Nephron (organoid): ENCODE measurements at regions not wholly inside any gene's neighbourhood (a gene's known extent, or its start where the extent isn't known, plus 50 kb on each side); places are given as distances from the start of the nearest gene placed in this dataset.
A peak's percentile ranks its signal among the peaks of the same experiment; 100 is the strongest.
"Not testable (repeated sequence)": the region's sequence is repeated elsewhere in the genome, so short reads cannot be mapped to it uniquely, and the experiment has no call there.

Experiments used
- H3K27ac Mint-ChIP-seq, 3 experiments: 2 replicates each; pipeline ENCODE4 v1.8.0; 2020; ENCODE audit warnings: mixed read lengths in 3 of 3, mild to moderate bottlenecking in 2 of 3, moderate library complexity in 1 of 3
- H3K27me3 Mint-ChIP-seq: 2 replicates; pipeline ENCODE4 v1.8.0; 2021; ENCODE audit warnings: low read depth, mild to moderate bottlenecking, moderate library complexity, mixed read lengths
- H3K36me3 Mint-ChIP-seq: 2 replicates; pipeline ENCODE4 v1.8.0; 2020; ENCODE audit warnings: low read depth, mixed read lengths
- H3K4me1 Mint-ChIP-seq: 2 replicates; pipeline ENCODE4 v1.8.0; 2020; ENCODE audit warnings: mixed read lengths
- H3K4me3 Mint-ChIP-seq, 3 experiments: 2 replicates each; pipeline ENCODE4 v1.8.0; 2020; ENCODE audit warnings: mild to moderate bottlenecking in 3 of 3, mixed read lengths in 3 of 3, moderate library complexity in 2 of 3
- H3K9me3 Mint-ChIP-seq: 2 replicates; pipeline ENCODE4 v1.8.0; 2020; ENCODE audit warnings: mixed read lengths
- TF ChIP-seq, protein P1 (sequence below), 3 experiments: fragments of 200-600 bp; sonication (generic); IDR thresholded peaks; one replicate each; pipeline ENCODE4 v1.5.0; 2021; ENCODE audit warnings: antibody characterized with exemption in 3 of 3; ENCODE audit not compliant: unreplicated experiment in 3 of 3

DNA sequence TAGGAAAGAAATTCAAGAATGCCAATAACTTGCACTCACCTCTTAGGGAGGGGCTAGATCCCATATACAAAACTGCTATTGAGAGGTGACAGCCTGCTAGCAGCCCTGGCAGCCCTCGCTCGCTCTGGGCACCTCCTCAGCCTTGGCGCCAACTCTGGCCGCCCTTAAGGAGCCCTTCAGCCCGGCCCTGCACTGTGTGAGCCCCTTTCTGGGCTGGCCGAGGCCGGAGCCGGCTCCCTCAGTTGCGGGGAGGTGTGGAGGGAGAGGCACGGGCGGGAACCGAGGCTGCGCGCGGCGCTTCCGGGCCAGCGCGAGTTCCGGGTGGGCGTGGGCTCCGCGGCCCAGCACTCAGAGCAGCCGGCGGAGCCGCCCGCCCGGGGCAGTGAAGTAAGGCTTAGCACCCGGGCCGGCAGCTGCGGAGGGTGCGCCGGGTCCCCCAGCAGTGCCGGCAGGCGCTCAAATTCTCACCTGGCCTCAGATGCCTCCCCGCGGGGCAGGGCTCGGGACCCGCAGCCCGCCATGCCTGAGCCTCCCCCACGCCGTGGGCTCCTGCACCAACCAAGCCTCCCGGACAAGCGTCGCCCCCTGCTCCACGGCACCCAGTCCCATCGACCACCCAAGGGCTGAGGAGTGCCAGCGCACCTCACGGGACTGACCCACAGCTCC lies 329.9 kb downstream of the FAM181B start:
- TF ChIP-seq, protein P1, sequence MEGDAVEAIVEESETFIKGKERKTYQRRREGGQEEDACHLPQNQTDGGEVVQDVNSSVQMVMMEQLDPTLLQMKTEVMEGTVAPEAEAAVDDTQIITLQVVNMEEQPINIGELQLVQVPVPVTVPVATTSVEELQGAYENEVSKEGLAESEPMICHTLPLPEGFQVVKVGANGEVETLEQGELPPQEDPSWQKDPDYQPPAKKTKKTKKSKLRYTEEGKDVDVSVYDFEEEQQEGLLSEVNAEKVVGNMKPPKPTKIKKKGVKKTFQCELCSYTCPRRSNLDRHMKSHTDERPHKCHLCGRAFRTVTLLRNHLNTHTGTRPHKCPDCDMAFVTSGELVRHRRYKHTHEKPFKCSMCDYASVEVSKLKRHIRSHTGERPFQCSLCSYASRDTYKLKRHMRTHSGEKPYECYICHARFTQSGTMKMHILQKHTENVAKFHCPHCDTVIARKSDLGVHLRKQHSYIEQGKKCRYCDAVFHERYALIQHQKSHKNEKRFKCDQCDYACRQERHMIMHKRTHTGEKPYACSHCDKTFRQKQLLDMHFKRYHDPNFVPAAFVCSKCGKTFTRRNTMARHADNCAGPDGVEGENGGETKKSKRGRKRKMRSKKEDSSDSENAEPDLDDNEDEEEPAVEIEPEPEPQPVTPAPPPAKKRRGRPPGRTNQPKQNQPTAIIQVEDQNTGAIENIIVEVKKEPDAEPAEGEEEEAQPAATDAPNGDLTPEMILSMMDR (IDR thresholded peaks at IDR 0.05; ENCODE audit: unreplicated experiment in 3 of 3): no peak

DNA sequence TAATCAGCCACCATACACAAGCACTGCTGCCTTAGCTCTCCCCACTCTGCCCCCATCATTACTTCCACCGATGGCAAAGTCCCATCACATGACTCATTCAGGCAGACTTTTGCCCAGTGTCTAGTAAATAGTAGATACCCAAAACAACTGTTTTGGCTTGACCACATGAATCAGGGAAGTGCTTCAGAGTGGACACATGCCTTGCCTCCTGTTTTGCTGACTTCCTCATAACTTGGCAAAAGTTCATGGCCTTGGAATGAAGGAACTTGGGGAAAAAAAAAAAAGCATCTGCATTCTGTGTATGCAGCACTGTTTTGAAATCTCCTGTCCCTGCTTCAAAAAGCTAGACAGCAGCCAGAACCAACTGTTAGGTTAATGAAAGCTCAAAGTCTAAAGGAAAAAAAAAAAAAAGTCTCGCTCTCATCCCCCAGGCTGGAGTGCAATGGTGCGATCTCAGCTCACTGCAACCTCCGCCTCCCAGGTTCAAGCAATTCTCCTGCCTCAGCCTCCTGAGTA lies 335.3 kb downstream of the FAM181B start:
- Mint-ChIP-seq H3K4me1 (peaks cover 11% of the 10 kb centered on the region), H3K36me3 (no peaks in the 10 kb centered on the region), H3K27ac (peak overlapping the region in 1 of 3 experiments; percentile 13), H3K27me3 (no peaks in the 10 kb centered on the region), H3K9me3 (peaks cover 3% of the 10 kb centered on the region), H3K4me3 (no peak overlapping the region)
- TF ChIP-seq, protein P1 (IDR thresholded peaks at IDR 0.05; ENCODE audit: unreplicated experiment in 3 of 3): no peak

More for the DNA sequence above, 329.9 kb downstream of the FAM181B start:
- H3K27me3 Mint-ChIP-seq: no peaks in the 10 kb centered on the region
- no peaks in the 10 kb centered on the region for H3K36me3 Mint-ChIP-seq
- H3K4me3 Mint-ChIP-seq: no peak overlapping the region
- H3K27ac Mint-ChIP-seq: no peak overlapping the region
- H3K9me3 Mint-ChIP-seq: peaks cover 6% of the 10 kb centered on the region
- H3K4me1 Mint-ChIP-seq: peaks cover 42% of the 10 kb centered on the region

DNA sequence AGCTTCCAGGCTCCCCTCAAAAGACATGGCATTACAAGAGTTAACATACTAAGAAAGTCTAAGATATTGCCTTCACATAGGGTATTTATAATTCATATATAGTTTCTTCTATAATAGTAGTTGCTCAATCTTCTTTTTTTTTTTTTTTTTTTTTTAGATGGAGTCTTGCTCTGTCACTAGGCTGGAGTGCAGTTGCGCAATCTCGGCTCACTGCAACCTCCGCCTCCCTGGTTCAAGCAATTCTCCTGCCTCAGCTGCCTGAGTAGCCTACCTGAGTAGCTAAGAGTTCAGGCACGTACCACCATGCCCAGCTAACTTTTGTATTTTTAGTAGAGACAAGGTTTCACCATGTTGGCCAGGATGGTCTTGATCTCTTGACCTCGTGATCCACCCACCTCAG lies 337.0 kb downstream of the FAM181B start:
- H3K4me3 Mint-ChIP-seq, H3K36me3 Mint-ChIP-seq, H3K27me3 Mint-ChIP-seq, H3K27ac Mint-ChIP-seq: not testable (repeated sequence)
- H3K9me3 Mint-ChIP-seq: peaks cover 11% of the 10 kb centered on the region
- H3K4me1 Mint-ChIP-seq: peaks cover 11% of the 10 kb centered on the region

DNA sequence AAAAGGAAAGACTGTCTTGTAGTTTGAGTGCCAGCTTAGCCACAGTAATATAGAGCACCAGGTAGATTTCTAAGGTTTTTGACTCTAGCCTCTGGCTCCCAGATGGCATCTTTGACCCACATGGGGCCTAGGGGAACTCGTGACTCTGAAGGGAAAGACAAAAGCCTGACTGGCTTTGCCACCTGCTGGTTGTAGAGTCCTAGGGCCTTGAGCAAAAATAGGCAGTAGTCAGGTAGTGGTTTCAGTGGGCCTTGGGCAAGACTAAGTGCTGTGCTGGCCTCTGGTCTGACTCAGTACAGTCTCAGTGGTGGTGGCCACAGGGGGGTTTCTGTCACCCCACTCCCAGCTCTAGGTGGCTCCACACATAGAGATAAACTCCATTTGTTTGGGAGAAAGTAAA lies 349.4 kb downstream of the FAM181B start:
- TF ChIP-seq, protein P1 (IDR thresholded peaks at IDR 0.05; ENCODE audit: unreplicated experiment in 3 of 3): no peak
- Mint-ChIP-seq H3K27me3 (no peaks in the 10 kb centered on the region), H3K4me1 (no peaks in the 10 kb centered on the region), H3K4me3 (no peak overlapping the region), H3K9me3 (peaks cover 10% of the 10 kb centered on the region), H3K36me3 (no peaks in the 10 kb centered on the region), H3K27ac (no peak overlapping the region)

DNA sequence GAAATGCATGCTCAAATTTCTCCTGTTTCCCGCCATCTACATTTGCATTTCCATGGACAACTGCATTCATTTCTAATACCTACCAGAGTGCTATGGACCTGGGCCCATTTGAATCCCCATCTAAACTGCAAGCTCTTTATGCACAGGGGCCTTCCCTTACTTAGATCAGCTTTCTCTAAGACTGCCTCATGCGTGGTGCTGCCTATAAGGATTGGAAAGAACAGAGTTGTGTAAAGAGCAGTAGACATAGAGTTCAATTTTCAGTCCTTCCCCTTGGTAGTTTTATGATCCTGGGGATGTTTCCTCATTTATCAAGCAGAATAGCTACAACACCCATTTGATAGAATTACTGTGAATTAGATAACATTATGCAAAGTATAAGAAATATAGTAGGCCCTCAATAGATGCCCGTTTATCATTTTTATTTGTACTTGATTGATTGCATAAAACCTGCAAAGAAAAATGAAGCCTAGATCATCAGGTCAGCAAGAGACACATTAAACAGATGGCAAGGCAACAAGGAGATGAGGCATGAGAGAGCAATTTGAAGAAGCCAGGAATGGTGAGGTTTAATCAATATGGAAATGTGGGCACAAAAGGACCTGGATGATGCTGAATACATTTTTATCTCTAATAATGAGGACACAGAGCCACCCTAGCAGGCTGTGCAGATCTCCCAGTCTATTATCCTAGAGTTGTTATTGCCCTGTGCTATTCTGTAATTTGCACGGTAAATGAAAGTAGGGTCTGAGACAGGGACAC lies 359.7 kb downstream of the FAM181B start:
- Mint-ChIP-seq H3K27me3 (no peaks in the 10 kb centered on the region), H3K4me1 (no peaks in the 10 kb centered on the region), H3K9me3 (no peaks in the 10 kb centered on the region), H3K36me3 (no peaks in the 10 kb centered on the region), H3K27ac (no peak overlapping the region), H3K4me3 (no peak overlapping the region)
- TF ChIP-seq, protein P1 (IDR thresholded peaks at IDR 0.05; ENCODE audit: unreplicated experiment in 3 of 3): no peak

DNA sequence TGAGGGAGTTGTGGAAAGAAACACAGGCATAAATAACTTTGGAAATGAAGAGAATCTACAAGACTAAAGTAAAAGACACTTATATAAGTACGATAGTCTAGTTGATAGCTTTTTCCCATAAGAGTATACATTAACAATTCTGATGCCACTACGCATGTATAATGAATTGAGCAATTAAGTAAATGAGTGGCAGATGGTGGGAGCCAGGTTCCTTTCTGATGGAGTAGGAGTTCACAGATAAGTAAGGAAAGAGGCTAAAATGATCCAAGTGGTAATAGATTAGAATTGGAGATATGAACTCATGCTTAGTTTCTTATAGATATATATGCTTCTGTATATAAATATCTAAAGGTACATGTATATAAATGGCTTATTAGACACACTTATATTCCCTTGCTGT lies 368.3 kb downstream of the FAM181B start:
- H3K4me3 Mint-ChIP-seq: no peak overlapping the region
- no peaks in the 10 kb centered on the region for H3K9me3 Mint-ChIP-seq
- H3K36me3 Mint-ChIP-seq: no peaks in the 10 kb centered on the region
- no peaks in the 10 kb centered on the region for H3K4me1 Mint-ChIP-seq
- TF ChIP-seq, protein P1 (IDR thresholded peaks at IDR 0.05; ENCODE audit: unreplicated experiment in 3 of 3): no peak
- H3K27me3 Mint-ChIP-seq: no peaks in the 10 kb centered on the region
- no peak overlapping the region for H3K27ac Mint-ChIP-seq
